ENCODE measurements at regions not wholly inside any gene's neighbourhood (a gene's known extent, or its start where the extent isn't known, plus 50 kb on each side); places are given as distances from the start of the nearest gene placed in this dataset.

- intact Hi-C loops (cut with micrococcal nuclease) (no loop called here), in situ Hi-C loops (cut with MboI) (no loop called here)
- H3K36me3 ChIP-seq (ENCODE audit: control insufficient read depth, insufficient read depth, low read length), result no peaks in the 10 kb centered on the region
- H4K20me1 ChIP-seq (replicated peaks; ENCODE audit: control insufficient read depth, insufficient read depth, low read length), result no peaks in the 10 kb centered on the region
- no peak overlapping the region for H3K9ac ChIP-seq (ENCODE audit: insufficient read depth in 1 of 2, low read depth in 2 of 2, low read length in 2 of 2)
- no peaks in the 10 kb centered on the region for H3K79me2 ChIP-seq (ENCODE audit: control insufficient read depth, insufficient read depth, low read length)
- 0% methylated on average over 1 of the region's 1 CpG for WGBS (ENCODE audit: insufficient coverage, low coverage, missing lambda C conversion rate)
- TF ChIP-seq RBFOX2 (IDR thresholded peaks at IDR 0.05; ENCODE audit: low read depth, low read length), result no peak
- ATAC-seq (no peak), DNase-seq (ENCODE audit: extremely low read depth in 1 of 4, low spot score in 3 of 4) (no peak), FAIRE-seq (no peak)
- no peak overlapping the region for H3K4me2 ChIP-seq (ENCODE audit: insufficient read depth, low read length)
- no TSS peak for BruUV-seq (replicated peaks)
- no peak overlapping the region for H3K4me3 ChIP-seq
- ChIA-PET POLR2A (no interaction called here), CTCF (ENCODE audit: low intra/inter-chr PET ratio) (no interaction called here)
- no peaks in the 10 kb centered on the region for H3K9me1 ChIP-seq (ENCODE audit: control insufficient read depth, insufficient read depth, low read length)
- no peak overlapping the region for H3K27ac ChIP-seq (ENCODE audit: extremely low read depth, low read depth, low read length)
- no peaks in the 10 kb centered on the region for H3K4me1 ChIP-seq (replicated peaks in 1 of 2; ENCODE audit: control insufficient read depth in 2 of 2, insufficient read depth in 2 of 2, low read length in 2 of 2)
- no peaks in the 10 kb centered on the region; the same call in 1 of the 2 replicates for H3K9me3 ChIP-seq (replicated peaks; ENCODE audit: control insufficient read depth, insufficient read depth, low read depth, low read length)
- H2AFZ ChIP-seq (ENCODE audit: low read depth, low read length), result no peak overlapping the region
- no peaks in the 10 kb centered on the region for H3K27me3 ChIP-seq (ENCODE audit: control insufficient read depth in 2 of 2, insufficient read depth in 2 of 2, low read length in 2 of 2)
Measured at GRCh38 chr5:124055751-124056150, 543.8 kb downstream of the CSNK1G3 start.

GRCh38 chr5:124054564-124054963, 542.6 kb downstream of the CSNK1G3 start:
- ChIA-PET CTCF (ENCODE audit: low intra/inter-chr PET ratio) (no interaction called here), POLR2A (no interaction called here)
- no peak for FAIRE-seq
- TF ChIP-seq SRSF7 (optimal IDR thresholded peaks at IDR 0.05; ENCODE audit: low read depth, low read length) (no peak), NUFIP1 (IDR thresholded peaks at IDR 0.05; ENCODE audit: partially characterized antibody) (no peak)
- BruUV-seq (replicated peaks), result no TSS peak
- no peaks in the 10 kb centered on the region for H4K20me1 ChIP-seq (replicated peaks; ENCODE audit: control insufficient read depth, insufficient read depth, low read length)
- DNase-seq (ENCODE audit: extremely low read depth in 1 of 4, low spot score in 3 of 4), result no peak
- no peak overlapping the region for H3K9ac ChIP-seq (ENCODE audit: insufficient read depth in 1 of 2, low read depth in 2 of 2, low read length in 2 of 2)
- no peak overlapping the region for H3K4me2 ChIP-seq (ENCODE audit: insufficient read depth, low read length)
- no peak overlapping the region for H3K27ac ChIP-seq (ENCODE audit: extremely low read depth, low read depth, low read length)
- ATAC-seq, result no peak
- no peaks in the 10 kb centered on the region for H3K4me1 ChIP-seq (replicated peaks in 1 of 2; ENCODE audit: control insufficient read depth in 2 of 2, insufficient read depth in 2 of 2, low read length in 2 of 2)
- no peaks in the 10 kb centered on the region; the same call in 1 of the 2 replicates for H3K9me3 ChIP-seq (replicated peaks; ENCODE audit: control insufficient read depth, insufficient read depth, low read depth, low read length)
- no peaks in the 10 kb centered on the region for H3K36me3 ChIP-seq (ENCODE audit: control insufficient read depth, insufficient read depth, low read length)
- intact Hi-C loops (cut with micrococcal nuclease) (no loop called here), in situ Hi-C loops (cut with MboI) (no loop called here)
- H3K4me3 ChIP-seq, result no peak overlapping the region
- no peaks in the 10 kb centered on the region for H3K27me3 ChIP-seq (ENCODE audit: control insufficient read depth in 2 of 2, insufficient read depth in 2 of 2, low read length in 2 of 2)
- H2AFZ ChIP-seq (ENCODE audit: low read depth, low read length), result no peak overlapping the region
- no peaks in the 10 kb centered on the region for H3K79me2 ChIP-seq (ENCODE audit: control insufficient read depth, insufficient read depth, low read length)
- no peaks in the 10 kb centered on the region for H3K9me1 ChIP-seq (ENCODE audit: control insufficient read depth, insufficient read depth, low read length)

Data from K562 (cell line).